GM18507 (cell line): ENCODE measurements at regions not wholly inside any gene's neighbourhood (a gene's known extent, or its start where the extent isn't known, plus 50 kb on each side); places are given as distances from the start of the nearest gene placed in this dataset.
A peak's percentile ranks its signal among the peaks of the same experiment; 100 is the strongest.

Experiments
- DNase-seq: peaks from one replicate; pipeline ENCODE4 v3.0.0; 2011; ENCODE audit warnings: low read depth; ENCODE audit not compliant: insufficient read length; ENCODE audit errors: extremely low spot score
- FAIRE-seq: peaks from 2 replicates; lab custom pipeline; 2011; peaks lifted over from hg19 to GRCh38; lab: Jason Lieb, UNC

DNA sequence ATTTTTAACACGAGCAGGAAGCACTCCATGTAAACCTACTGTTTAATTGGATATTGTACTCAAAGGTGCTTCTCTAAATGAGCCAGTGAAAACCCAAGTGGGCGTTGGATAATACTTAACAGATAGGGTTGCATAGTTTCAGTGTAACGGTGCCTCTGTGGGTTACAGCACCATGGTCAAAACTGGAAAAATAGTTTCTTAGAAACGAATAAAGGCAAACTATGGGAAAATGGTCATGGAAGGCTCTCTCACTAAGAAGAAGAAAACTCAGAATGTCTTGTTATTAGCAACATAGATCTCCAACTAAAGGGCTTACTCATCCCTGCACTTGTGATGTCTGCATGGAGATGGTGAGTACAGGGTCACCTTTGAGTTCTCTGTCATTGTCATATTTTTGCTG, 59.1 kb upstream of the NEDD9 start:
- peak; percentile 66 for FAIRE-seq
- DNase-seq, result no peak

DNA sequence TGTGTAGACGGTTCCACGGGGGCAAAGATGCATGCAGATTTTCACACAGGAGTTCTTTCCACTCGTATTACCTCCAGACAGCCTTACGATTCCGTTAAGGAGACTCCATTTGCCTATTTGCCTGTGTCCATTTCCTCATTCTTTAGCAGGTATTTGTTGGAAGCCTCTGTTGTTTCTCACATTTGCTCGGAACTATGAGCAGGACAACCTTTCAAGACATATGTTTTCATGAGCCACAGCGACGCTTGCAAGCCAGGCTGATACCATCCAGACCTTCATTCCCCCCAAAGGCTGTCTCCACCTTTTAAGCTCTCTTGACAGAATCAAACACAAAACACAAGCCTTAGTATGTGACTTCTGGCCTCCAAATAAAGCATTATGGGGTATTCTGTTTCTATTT, 57.6 kb upstream of the NEDD9 start:
- FAIRE-seq (no peak), DNase-seq (no peak)

DNA sequence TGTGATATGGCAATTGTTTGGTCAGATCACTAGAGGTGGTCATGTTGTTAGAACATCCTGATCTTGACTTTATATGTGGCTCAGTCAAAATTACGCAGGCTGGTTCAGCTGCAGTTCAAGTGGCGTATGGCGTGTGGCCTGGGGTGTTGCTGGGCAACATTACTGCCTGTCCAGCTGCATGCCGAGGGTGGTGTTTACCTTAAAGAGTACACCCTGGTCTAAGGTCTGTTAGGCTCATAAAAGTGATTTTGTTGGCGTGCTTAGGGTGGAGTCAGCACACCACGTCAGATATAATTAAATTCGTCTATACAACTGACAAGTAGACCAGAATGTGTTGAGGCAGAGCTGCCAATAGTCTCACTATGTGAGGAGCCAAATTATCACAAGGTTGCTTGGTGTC, 55.6 kb upstream of the NEDD9 start:
- DNase-seq, result no peak
- no peak for FAIRE-seq

DNA sequence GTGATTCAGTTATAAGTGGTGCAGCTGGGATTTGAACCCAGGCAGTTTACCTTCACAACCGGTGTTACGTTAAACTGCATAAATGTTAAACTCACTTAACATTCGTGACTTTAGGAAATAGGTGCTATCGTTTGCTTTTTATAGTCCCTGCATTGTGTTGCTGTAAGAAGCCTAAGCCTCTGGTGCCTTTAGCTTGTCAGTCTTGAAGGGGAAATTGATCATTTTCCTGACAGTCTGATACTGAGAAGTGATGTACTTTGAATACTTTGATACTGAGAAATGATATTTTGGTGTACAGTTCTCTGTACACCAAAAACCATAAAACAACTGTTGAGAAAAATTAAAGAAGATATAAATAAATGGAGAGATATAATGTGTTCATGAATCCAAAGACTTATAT, 52.5 kb upstream of the NEDD9 start:
- FAIRE-seq (peak; percentile 33), DNase-seq (no peak)

DNA sequence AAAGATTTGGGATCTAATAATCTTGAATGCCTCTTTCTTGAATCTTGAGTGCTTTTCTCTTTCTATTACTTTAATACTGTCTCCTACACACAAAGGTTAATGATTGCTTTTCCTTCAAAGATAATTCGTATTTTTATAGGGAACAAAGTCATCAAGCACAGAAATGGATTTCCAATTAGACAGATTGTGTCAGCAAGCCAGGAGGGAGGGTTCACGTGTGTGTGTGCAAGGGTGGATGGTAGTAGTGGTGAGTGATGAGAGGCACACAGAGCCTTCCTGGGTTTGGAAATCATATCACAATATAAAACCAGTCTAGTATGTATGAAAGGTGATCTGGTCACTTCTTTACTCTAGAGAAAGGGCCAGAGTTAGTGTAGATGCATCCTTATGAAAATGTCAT, 51.2 kb upstream of the NEDD9 start:
- DNase-seq (no peak), FAIRE-seq (no peak)

DNA sequence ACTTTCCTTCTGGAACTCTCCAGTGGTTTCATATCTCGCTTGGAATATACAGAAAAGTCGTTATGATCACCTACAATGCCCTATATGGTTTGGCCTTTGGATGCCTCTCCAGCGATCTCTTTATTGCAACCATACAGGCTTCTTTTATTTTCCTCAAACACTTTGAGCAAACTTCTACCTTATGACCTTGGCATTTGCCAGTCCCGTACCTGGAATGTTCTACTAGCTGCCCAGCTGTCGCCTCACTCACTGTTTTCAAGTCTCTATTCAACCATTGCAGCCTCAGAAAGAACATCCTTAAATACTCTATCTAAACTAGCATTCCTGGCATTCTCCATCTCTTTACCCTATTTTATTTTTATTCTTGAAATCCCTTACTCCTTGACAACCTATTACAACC, 50.4 kb upstream of the NEDD9 start:
- no peak for DNase-seq
- FAIRE-seq, result no peak
